ENCODE measurements at regions not wholly inside any gene's neighbourhood (a gene's known extent, or its start where the extent isn't known, plus 50 kb on each side); places are given as distances from the start of the nearest gene placed in this dataset.
A peak's percentile ranks its signal among the peaks of the same experiment; 100 is the strongest.
"Not testable (repeated sequence)": the region's sequence is repeated elsewhere in the genome, so short reads cannot be mapped to it uniquely, and the experiment has no call there.

DNA sequence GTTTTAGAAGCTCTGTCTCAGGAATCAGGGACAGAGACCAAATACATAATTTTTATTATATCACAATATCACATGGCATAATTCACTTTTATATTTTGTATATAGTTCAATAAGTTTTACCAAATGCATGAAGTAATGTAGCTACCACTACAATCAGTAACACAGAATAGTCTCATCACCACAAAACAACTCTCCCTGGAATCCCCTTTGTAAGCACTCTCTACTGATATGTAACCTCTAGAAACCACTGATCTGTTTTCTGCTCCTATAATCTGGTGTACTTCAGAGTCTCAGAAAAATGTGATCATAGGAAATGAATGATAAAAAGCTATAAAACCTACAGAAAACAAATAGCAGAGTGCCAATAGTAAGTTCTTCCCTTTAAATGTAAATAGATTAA lies 1465.9 kb downstream of the SPATA31A7 start:
- DNase-seq, result not testable (repeated sequence)

- not testable (repeated sequence) for DNase-seq
These were observed 1473.1 kb downstream of the SPATA31A7 start for GRCh38 chr9:62662733-62663507.

GRCh38 chr9:62663512-62663911 lies 1473.7 kb downstream of the SPATA31A7 start:
- not testable (repeated sequence) for DNase-seq

DNA sequence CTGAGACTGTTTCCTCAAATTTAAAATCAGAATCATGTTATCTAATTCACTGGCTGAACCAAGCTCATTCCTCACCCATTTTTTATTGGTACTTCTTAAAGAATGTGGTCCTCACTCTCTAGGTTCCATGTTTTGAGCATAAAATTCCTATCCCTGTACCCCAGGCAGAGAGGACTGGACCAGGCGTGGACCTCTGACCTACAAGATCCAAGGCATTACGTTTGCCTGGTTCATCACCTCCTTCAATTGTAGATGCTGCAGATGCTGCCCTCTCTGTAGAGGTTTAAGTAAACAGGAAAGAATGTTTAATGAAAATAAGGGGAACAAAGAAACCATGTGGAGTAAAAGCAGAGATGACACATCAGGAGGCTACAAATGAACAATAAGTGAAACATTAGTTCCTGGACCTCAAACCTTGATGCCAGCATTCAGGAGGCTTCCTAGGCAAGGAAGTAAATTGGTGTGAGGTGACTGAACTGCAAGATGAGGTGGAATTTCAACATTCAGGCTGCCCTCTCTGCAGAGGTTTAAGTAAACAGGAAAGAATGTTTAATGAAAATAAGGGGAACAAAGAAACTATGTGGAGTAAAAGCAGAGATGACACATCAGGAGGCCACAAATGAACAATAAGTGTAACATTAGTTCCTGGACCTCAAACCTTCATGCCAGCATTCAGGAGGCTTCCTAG lies 1477.4 kb downstream of the SPATA31A7 start:
- DNase-seq, result not testable (repeated sequence)

GRCh38 chr9:62677016-62677415 lies 1487.2 kb downstream of the SPATA31A7 start:
- DNase-seq, result not testable (repeated sequence)

DNA sequence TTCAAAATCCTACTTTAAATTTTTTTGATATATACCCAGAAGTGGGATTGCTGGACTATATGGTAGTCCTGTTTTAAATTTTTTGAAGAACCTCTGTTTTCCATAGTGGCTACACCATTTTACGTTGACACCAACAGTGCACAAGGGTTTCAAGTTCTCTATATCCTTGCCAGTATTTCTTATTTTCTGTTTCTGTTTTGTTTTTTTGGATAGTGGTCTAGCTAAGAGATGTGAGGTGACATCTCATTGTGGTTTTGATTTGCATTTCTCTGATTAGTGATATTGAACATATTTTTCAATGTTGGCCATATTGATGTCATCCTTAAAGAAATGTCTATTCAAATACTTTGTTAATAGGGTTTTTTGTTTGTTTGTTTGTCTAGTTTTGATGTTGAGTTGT lies 1488.5 kb downstream of the SPATA31A7 start:
- DNase-seq, result not testable (repeated sequence)

GRCh38 chr9:62679020-62679419 lies 1489.2 kb downstream of the SPATA31A7 start:
- not testable (repeated sequence) for DNase-seq

GRCh38 chr9:62684833-62685647 lies 1495.2 kb downstream of the SPATA31A7 start:
- DNase-seq, result not testable (repeated sequence)

DNA sequence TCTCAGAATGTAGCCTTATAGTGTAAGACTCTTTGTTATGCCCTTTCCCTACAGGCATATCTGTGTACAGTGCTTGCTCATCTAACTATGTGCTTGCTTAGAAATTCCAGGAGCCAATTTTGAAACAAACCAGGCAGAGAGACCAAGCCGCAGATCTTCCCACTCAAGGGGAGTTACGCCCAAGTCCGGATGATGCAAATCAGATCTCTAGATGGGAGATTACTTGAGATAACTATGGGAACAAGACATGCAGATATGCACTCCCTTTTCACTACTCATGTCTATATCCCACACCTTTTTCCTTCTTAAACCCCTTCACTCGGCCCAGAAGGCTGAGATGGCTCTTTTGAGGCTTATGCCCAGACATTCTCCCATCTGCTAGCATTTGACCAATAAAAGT lies 1496.5 kb downstream of the SPATA31A7 start:
- DNase-seq, result not testable (repeated sequence)

GRCh38 chr9:62693019-62693418 lies 1503.2 kb downstream of the SPATA31A7 start:
- DNase-seq, result not testable (repeated sequence)

- peak in 1 of 5 experiments; percentile 0 for DNase-seq
These were observed 1521.5 kb downstream of the SPATA31A7 start for GRCh38 chr9:62711317-62711716.

GRCh38 chr9:62725580-62725979 lies 1535.7 kb downstream of the SPATA31A7 start:
- not testable (repeated sequence) for DNase-seq

GRCh38 chr9:62730229-62731000 lies 1540.6 kb downstream of the SPATA31A7 start:
- DNase-seq, result not testable (repeated sequence)

- DNase-seq, result not testable (repeated sequence)
These were observed 1541.2 kb downstream of the SPATA31A7 start for GRCh38 chr9:62731015-62731414.

DNA sequence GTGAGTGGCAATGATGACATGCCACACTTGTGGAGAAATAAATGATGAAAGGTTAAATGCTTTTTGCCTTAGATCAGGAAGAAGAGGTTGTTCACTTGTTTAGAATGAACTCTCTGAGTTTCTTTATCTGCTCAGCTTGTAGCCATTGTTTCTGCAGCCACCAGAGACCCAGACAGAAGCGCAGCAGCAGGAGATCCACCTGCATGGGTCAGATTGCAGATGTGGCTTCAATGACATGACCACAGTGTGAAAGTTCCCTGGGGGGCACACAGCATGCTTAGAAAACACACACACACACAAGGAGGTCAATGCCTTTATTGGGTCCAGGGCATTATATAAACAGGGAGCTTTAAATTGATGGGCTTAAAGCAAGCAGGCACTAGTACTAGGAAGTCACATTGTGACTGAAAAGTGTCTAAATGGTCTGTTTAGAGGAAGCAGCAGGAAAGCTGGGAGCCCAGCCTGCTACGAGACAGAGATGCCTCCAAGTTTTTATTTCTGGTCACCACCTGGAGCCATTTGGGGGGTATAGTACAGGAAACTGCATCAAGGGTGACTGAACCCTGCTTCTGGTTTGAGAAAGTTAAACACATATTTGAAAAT lies 1547.3 kb downstream of the SPATA31A7 start:
- DNase-seq, result not testable (repeated sequence)

GRCh38 chr9:62737915-62738314 lies 1548.1 kb downstream of the SPATA31A7 start:
- not testable (repeated sequence) for DNase-seq

DNA sequence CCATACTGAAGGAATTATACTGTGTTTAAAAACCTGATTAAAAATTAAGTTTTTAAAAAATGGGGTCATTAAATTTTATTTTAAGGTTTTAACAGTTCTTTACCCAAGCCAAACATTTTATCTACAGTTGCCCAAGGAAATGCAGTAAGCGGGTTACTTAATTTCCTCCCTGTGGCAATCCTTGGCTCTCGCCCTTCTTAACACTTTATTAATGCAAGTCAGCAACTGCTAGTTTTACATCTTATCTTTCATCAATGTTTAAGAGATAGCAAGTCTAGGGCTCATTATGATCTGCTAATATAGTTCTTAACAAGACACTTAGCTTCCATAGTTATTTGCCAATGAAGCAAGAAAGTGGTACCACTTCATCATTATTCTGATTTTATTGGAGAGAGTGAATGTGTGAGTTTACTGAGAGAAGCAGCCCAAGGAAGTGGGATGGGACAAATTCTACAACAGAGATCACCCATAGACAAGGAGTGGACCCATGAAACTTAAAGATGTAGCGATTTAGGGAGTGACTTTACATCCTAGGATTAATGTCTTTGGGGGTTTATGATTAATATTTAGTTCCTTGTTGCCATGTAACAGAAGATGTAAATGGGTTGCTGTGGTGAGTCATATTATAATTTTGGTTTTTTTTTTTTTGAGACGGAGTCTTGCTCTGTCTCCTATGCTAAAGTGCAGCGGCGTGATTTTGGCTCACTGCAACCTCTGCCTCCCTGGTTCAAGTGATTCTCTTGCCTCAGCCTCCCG lies 1556.1 kb downstream of the SPATA31A7 start:
- not testable (repeated sequence) for DNase-seq
